Mononuclear cell (primary cell): ENCODE measurements at regions not wholly inside any gene's neighbourhood (a gene's known extent, or its start where the extent isn't known, plus 50 kb on each side); places are given as distances from the start of the nearest gene placed in this dataset.

Experiments used
- H3K27me3 ChIP-seq: 2 replicates; pipeline ENCODE4 v1.6.0; 2011; ENCODE audit warnings: low read length, control low read depth; ENCODE audit not compliant: insufficient read depth
- H3K4me1 ChIP-seq: 2 replicates; pipeline ENCODE4 v1.5.1; 2011; ENCODE audit warnings: mild to moderate bottlenecking, low read length, control low read depth; ENCODE audit not compliant: insufficient read depth
- H3K4me3 ChIP-seq: 2 replicates; pipeline ENCODE4 v1.5.1; 2011; ENCODE audit warnings: mild to moderate bottlenecking, low read length, moderate library complexity
- H3K9me3 ChIP-seq: 2 replicates; pipeline ENCODE4 v1.5.1; 2011; ENCODE audit warnings: low read depth, mild to moderate bottlenecking, control low read depth, low read length

DNA sequence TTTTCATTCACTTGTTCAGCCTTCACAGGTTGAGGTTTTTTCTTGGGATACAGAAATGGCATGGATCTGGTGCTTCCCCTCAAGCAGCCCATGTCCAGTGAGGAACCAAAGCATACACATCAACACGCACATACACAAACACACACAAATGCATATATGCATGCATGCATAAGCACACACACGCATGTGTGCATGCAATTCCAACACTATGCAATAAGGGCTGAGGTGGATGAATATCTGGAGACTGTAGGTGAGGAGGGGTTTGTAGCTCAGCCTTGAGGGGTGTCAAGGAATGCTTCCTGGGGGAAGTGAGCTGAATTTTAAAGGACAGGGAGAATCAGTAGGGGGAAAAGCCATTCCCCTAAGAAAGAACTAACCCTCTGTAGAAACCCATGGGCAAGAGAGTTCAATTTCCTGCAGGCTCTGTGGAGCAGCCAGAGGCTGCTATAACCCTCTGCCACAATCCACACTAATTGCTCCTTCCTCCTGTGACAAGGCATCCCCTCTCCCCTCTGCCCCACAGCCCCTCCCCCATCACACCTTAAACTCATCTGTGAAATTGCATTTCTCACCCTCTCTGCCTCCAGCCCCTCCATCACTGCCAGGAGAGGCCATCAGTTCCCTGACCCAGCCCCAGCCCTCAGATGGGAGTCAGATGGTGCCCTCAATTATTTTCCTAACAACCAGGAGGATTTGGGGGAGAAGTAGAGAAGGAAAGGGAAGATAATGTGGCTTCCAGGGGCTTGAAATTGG lies 316.4 kb downstream of the RPS24 start:
- Histone ChIP-seq H3K4me1 (no peaks in the 10 kb centered on the region), H3K9me3 (no peaks in the 10 kb centered on the region), H3K27me3 (no peaks in the 10 kb centered on the region), H3K4me3 (no peak overlapping the region)

DNA sequence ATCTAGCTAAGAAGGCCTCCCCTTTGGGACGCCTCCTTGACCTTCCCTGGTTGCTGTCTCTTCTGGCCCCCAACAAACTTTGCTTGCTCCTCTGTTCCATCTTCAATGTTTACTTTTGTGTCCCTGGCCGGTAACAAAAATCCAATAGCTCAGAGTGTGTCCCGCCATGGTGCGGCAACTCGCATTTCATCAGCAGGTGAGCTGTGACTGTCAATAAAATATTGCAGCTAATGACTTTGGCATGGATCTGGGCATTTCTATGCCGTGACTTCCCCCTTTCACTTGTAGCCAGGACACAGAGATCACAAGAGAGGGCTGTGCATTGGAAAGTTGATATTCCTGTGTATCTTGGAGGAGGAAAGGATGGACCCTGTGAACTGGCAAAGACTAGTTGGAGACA lies 317.6 kb downstream of the RPS24 start:
- Histone ChIP-seq H3K4me1 (no peaks in the 10 kb centered on the region), H3K9me3 (no peaks in the 10 kb centered on the region), H3K27me3 (no peaks in the 10 kb centered on the region), H3K4me3 (no peak overlapping the region)

DNA sequence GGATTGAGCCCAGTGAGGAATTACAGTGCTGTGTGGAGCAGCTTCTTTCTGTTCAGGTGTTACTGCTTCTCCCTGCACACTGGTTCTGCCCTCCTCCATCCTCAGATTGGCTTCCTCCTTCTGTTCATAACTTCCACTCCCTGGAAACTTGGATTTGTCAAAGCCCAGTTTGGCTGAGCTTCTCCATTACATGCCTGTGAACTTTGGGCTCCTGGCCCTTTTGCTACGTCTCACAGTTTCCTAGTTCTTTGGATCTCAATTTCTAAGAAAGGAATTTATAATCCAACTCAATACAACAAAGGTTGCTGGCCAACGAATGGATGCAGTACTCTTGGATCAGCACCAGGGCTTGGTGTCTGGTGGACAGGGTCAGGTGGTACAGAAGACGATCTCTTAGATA lies 318.1 kb downstream of the RPS24 start:
- H3K4me1 ChIP-seq: no peaks in the 10 kb centered on the region

DNA sequence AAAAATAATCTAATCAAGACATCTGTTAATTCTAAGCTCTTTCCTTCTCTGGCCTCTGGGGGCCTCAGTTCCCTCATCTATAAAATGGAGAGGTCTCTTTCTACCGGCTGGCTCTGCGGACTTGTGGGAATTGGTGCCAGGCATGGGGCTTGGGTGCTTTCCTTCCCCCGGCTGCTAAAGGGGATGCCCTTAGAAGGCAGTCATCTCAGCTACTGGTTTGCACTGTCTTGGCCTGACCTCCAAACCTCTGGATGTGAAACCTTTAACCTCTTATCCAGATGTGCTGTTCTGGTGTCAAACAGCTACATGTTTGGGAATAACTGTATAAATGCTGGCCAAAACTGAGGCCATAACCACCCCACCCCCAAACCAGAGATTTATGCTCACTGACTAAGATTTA lies 320.0 kb downstream of the RPS24 start:
- Histone ChIP-seq H3K27me3 (no peaks in the 10 kb centered on the region), H3K4me3 (no peak overlapping the region), H3K9me3 (no peaks in the 10 kb centered on the region), H3K4me1 (no peaks in the 10 kb centered on the region)

More for the DNA sequence above, 318.1 kb downstream of the RPS24 start:
- no peak overlapping the region for H3K4me3 ChIP-seq
- no peaks in the 10 kb centered on the region for H3K27me3 ChIP-seq
- no peaks in the 10 kb centered on the region for H3K9me3 ChIP-seq

DNA sequence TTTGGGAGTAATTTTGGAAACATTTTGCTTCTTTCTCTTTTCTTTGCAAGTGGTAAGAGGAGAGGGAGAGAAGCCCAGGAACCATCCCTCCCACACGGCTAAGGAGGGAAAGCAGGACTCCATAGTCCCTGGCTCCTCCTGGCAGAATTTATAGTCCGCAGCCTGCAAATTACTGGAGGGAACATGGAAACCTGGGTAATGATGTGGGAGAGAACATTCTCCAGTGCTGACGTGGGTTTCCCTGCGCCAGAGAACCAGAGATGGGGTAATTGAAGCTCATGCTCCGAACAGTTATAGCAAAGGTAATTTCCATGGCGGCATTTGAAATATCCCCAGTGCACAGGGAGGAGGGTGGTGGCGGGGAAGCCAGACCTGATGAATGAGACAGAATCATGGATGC lies 320.4 kb downstream of the RPS24 start:
- Histone ChIP-seq H3K4me1 (no peaks in the 10 kb centered on the region), H3K4me3 (no peak overlapping the region), H3K9me3 (no peaks in the 10 kb centered on the region), H3K27me3 (no peaks in the 10 kb centered on the region)

DNA sequence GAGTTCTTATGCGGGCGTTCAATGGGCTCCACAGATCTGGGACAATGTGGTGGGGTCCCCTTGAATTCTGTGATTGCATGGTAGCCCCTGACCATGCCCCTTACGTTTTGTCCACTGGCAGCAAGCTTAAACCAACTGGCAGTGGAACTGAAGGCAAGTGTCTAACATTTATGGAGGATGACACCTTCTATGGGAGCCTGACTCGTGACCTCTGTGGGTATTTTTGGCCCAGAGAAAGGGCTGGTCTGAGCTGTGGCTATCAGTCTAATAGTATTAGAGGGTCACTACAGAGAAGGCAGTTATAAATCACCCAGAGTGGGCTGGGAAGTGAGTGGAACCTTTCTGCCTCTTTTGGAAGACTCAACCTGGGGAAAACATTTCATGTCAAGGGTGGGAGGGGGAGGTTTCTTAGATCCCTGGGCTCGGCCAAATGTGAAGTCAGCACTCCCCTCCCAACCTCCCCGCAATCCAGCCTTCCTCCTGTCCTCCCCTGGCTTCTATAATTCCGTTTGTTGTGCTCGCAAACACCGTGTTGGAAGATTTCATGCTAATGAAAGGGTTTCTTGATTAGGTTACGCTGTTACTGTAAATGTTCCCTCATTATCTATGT lies 322.7 kb downstream of the RPS24 start:
- no peaks in the 10 kb centered on the region for H3K9me3 ChIP-seq
- H3K4me1 ChIP-seq: peaks cover 3% of the 10 kb centered on the region
- no peaks in the 10 kb centered on the region for H3K27me3 ChIP-seq
- H3K4me3 ChIP-seq: no peak overlapping the region

DNA sequence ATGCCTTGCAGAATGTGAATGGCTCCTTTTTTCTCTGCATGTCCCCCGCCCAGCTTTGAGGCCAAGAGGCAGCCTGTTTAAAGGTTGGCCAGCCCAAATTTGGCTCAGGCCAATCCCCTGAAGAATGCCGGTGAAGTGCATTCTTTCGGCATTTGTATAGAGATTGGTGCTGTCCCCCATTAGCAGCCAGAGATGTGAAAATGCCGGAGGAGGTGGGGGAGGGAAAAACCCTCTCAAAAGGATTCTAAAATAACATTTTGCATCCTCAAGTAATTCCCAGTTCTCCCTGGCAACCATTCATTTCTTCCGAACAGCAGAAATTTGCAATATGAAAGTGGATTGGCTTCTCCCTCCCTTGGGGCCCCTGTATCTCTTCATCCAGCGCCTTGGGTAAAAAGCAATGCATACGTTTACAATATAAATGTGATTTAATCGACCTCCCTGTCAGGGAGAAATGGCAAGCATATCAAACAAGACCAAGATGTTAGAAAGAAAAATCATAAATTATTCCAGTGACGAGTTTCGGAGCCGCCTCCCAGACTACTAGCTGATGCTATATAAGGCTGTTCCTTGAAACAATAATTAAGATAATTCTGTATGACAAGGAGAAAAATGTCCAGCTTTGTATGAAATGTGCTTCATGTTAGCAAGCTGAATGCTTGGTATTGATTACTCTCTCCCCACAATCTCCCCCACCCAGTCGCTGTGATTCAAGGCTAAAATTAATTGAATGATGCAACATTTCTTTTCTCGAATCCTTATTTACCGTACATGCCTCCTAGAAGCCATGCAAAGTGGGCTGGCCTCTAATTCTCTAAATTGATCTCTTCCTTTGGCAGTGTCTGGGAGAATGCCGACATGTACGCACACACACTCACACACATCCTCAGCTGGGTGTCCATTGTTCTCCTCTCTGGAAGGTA lies 323.7 kb downstream of the RPS24 start:
- Histone ChIP-seq H3K9me3 (no peaks in the 10 kb centered on the region), H3K4me3 (no peak overlapping the region), H3K4me1 (peaks cover 13% of the 10 kb centered on the region), H3K27me3 (no peaks in the 10 kb centered on the region)

DNA sequence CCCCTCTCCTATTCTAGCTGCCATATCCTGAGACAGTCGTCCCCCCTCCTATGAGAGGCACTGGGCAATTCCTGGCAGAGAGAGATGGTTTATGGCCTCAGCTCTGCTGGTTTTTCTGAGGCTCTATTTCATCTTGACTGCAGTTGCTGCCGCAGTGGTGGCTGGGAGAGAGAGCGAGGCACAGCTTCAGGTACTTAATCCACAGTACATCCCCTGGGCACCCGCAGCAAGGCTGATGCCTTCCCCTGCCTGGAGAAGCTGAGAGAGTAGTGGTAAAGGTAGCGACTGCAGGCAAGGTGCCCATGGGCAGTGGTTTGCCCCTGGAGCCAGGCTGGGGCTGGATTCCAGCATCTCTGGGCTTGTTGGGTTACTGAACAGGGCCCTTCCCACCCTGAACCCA lies 324.7 kb downstream of the RPS24 start:
- no peaks in the 10 kb centered on the region for H3K9me3 ChIP-seq
- peaks cover 17% of the 10 kb centered on the region for H3K4me1 ChIP-seq
- no peaks in the 10 kb centered on the region for H3K27me3 ChIP-seq
- H3K4me3 ChIP-seq: no peak overlapping the region

DNA sequence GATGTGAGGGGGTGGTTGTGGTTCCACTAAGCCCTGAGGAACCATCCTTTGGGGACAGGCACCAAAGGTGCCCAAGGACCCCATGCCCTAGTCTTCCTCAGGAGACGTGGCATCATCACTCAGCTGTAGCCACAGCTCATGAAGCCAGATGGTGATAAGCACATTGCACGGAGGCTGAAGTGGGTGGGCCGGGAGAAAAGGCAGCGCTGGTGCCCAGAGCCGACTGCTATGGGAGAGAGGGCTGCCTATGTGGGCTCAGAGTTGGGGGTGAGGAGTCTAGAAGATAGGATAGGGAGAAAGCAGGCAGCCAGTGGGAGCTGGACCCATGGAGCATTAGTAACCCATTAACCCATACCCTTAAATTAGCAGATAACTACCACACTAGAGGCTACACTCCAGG lies 325.3 kb downstream of the RPS24 start:
- no peaks in the 10 kb centered on the region for H3K27me3 ChIP-seq
- H3K4me1 ChIP-seq: peaks cover 17% of the 10 kb centered on the region
- H3K4me3 ChIP-seq: no peak overlapping the region
- H3K9me3 ChIP-seq: no peaks in the 10 kb centered on the region

DNA sequence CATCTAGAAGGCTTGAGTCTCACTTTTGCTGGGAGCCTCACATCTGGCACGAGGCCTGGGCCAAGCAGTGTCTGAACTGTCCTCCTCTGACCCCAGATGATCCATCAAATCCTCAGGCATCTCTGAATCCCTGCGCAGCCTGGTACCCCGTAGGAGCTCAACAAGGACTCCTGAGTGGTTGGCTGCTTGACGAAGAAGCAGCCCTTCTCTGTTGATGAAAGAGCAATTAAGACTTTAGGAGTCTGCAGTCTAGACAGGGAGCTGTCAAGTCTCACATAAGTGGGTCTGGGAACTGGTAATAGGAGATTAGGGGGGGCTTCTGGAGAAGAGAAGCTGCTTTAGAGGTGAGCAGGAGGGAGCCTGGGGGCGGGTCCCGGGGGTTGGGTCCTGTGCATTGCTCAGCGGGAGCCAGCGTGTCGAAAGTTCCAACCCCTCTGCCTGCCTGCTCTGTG lies 326.0 kb downstream of the RPS24 start:
- peaks cover 17% of the 10 kb centered on the region for H3K4me1 ChIP-seq
- no peaks in the 10 kb centered on the region for H3K9me3 ChIP-seq
- no peak overlapping the region for H3K4me3 ChIP-seq
- no peaks in the 10 kb centered on the region for H3K27me3 ChIP-seq

DNA sequence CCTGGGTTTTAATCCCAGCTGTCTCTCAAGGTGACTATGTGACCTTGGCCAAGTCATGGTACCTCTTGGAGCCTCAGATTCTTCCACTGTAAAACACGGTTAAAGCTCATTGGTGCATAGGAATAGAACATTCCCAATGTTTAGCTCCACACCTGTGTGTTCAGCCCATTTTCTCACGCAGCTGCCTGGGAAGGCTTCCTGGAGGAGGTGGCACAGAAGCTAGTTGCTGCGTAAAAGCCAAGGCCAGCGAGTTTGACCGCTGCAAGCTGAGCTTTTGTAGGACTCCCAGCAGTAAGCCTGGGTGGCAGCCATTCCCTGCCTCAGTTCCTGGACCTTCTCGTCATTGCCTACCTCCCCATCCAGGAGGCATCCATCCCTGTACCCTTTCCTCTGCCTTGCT lies 326.6 kb downstream of the RPS24 start:
- Histone ChIP-seq H3K4me1 (peaks cover 17% of the 10 kb centered on the region), H3K4me3 (no peak overlapping the region), H3K27me3 (no peaks in the 10 kb centered on the region), H3K9me3 (no peaks in the 10 kb centered on the region)

DNA sequence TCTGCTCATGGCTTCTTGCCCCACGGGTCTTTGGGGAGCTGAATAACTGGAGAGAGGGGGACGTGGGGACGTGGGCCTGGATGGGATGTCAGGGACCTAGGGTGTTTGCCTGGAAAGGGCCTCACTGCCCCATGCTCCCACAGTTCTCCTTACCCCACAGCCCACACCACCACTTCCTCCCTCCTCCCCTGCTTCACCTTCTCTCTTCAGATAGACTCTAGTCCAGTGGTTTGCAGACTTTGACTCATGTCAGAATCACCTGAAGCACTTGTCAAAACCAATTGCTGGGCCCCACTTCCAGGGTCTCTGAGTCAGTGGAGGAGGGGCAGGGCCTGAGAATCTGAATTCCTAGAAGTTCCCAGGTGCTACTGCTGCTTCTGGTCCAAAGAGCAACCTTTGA lies 327.4 kb downstream of the RPS24 start:
- H3K4me3 ChIP-seq: no peak overlapping the region
- no peaks in the 10 kb centered on the region for H3K9me3 ChIP-seq
- H3K4me1 ChIP-seq: peaks cover 17% of the 10 kb centered on the region
- no peaks in the 10 kb centered on the region for H3K27me3 ChIP-seq

DNA sequence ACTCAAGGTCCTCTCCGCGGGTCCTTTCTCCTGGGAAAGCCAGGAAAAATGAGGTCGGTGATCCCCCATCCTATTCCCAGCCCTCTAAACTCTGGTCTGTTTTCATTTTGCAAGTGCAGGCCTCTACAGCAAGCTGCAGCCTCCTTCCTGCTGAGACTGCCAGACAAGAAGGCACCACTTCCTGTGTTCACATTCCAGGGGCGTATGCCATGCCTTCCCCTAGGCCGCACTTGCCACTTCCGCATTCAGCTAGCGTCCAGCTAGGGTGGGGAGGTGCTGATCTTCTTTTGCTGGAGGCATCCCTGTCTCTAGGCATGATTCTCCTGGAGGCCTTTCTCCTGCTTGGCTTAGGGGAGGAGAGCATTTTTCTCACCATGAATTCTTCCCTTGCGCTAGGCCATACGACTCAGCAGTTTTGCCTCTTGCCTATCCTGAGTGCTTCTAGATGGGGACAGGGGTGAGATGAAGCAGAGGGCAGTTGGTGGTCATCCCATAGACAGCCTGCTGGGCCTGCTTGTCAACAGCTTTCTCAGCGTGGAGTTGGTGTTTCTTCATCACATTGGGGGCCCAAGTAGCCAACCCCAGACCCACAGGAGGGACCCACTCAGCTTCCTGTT lies 328.9 kb downstream of the RPS24 start:
- Histone ChIP-seq H3K27me3 (no peaks in the 10 kb centered on the region), H3K4me1 (peaks cover 17% of the 10 kb centered on the region), H3K9me3 (no peaks in the 10 kb centered on the region), H3K4me3 (no peak overlapping the region)

DNA sequence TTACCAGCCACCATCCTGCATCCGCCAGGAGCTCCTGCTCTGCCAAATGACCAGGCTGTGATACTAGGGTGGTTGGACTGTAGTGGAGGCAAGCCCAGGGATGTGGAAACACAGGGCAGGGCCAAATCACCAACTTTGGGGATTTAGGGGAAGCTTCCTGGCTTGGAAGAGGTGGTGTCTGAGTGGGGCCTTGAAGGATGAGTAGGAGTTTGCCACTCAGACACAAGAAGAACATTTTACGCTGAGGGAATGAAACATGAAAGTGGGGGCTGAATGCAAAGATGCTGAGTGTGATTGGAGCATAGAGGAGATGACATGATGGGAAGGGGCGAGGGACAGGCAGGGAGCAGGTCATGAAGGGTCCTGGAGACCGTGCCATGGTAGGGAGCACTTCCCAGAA lies 329.5 kb downstream of the RPS24 start:
- H3K9me3 ChIP-seq: no peaks in the 10 kb centered on the region
- H3K4me1 ChIP-seq: peaks cover 17% of the 10 kb centered on the region
- H3K4me3 ChIP-seq: no peak overlapping the region
- H3K27me3 ChIP-seq: no peaks in the 10 kb centered on the region

DNA sequence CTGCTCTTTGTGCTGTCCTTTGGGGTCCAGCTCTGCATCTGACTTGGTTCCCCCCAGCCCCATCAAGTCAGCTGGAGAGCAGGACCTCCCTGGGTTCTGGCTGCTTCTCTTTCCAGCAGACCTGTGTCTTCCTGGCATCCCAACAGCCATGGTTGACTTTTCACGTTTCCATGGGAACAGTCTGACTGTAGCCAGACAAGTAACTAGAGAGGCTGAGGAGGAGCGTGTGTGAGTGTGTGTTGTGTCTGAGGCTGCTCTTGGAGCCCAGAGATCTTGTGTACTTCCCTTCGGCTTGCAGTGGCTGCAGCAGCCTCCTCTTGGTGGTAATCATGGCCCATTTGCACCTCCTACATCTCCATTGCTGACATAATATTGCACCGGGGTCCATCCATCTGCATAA lies 332.0 kb downstream of the RPS24 start:
- Histone ChIP-seq H3K27me3 (no peaks in the 10 kb centered on the region), H3K4me3 (no peak overlapping the region), H3K9me3 (no peaks in the 10 kb centered on the region), H3K4me1 (peaks cover 17% of the 10 kb centered on the region)
